SK-N-SH (cell line): ENCODE measurements at regions not wholly inside any gene's neighbourhood (a gene's known extent, or its start where the extent isn't known, plus 50 kb on each side); places are given as distances from the start of the nearest gene placed in this dataset.

Source experiments
- CTCF ChIP-seq: fragments of 200-600 bp; sonication (generic); IDR thresholded peaks from 2 replicates; pipeline ENCODE4 v1.6.1; 2017; ENCODE audit warnings: antibody characterized with exemption, mild to moderate bottlenecking, moderate library complexity
- ELF1 ChIP-seq: IDR thresholded peaks from 2 replicates; pipeline ENCODE4 v1.4.0; 2012
- EZH2phosphoT487 ChIP-seq: fragments of 200-600 bp; sonication (generic); IDR thresholded peaks from 2 replicates; pipeline ENCODE4 v1.6.1; 2017; ENCODE audit warnings: low read depth, mixed run types, mild to moderate bottlenecking, antibody characterized with exemption, moderate library complexity, borderline replicate concordance
- POLR2AphosphoS5 ChIP-seq: IDR thresholded peaks from 2 replicates; pipeline ENCODE4 v1.6.1; 2012; ENCODE audit warnings: low read depth, low read length
- REST ChIP-seq: IDR thresholded peaks from 2 replicates; pipeline ENCODE4 v1.6.1; 2012; ENCODE audit warnings: mild to moderate bottlenecking, low read depth, low read length, moderate library complexity

- no peak for TF ChIP-seq EZH2phosphoT487
- TF ChIP-seq ELF1, result no peak
- TF ChIP-seq POLR2AphosphoS5, result no peak
- TF ChIP-seq CTCF, result no peak
- TF ChIP-seq REST, result no peak
Measured at GRCh38 chr6:11644601-11645000, 107.1 kb downstream of the TMEM170B start.
